Testis (tissue), 2 donors: ENCODE measurements at regions not wholly inside any gene's neighbourhood (a gene's known extent, or its start where the extent isn't known, plus 50 kb on each side); places are given as distances from the start of the nearest gene placed in this dataset.

Experiments used
- DNase-seq: peaks from one replicate; pipeline ENCODE4 v3.0.0-alpha.2; 2019
- H3K27ac ChIP-seq, 2 donors: fragments of 200-600 bp; sonication (generic); one replicate each; pipeline ENCODE4 v1.5.1; 2019
- H3K27me3 ChIP-seq: fragments of 200-600 bp; sonication (generic); one replicate; pipeline ENCODE4 v1.5.1; 2019
- H3K36me3 ChIP-seq: fragments of 200-600 bp; sonication (generic); one replicate; pipeline ENCODE4 v1.5.1; 2017; ENCODE audit warnings: low read depth; ENCODE audit errors: missing control alignments
- H3K4me1 ChIP-seq: fragments of 200-600 bp; sonication (generic); one replicate; pipeline ENCODE4 v1.5.1; 2019
- H3K4me3 ChIP-seq, 2 donors: fragments of 200-600 bp; sonication (generic); one replicate each; pipeline ENCODE4 v1.5.1; 2017 to 2019
- H3K9me3 ChIP-seq: fragments of 200-600 bp; sonication (generic); one replicate; pipeline ENCODE4 v1.5.1; 2017
- POLR2A ChIP-seq: fragments of 450-650 bp; IDR thresholded peaks from one replicate; pipeline ENCODE4 v1.6.1; 2017; ENCODE audit warnings: antibody characterized with exemption, mild to moderate bottlenecking, moderate library complexity
- WGBS, 2 donors: methylation state at CpG; one replicate each; pipeline ENCODE4 v1.1.5; 2018; 5-methylcytosine and 5-hydroxymethylcytosine counted together
- intact Hi-C: fragments of 100-400 bp; cut with DNase I; formaldehyde crosslinking; loops from one replicate; pipeline ENCODE4 v1.15.1; 2023; ENCODE audit warnings: low total_unique reads
- TF ChIP-seq, protein P1 (sequence below), 3 experiments: fragments of 450-650 bp in 2 of 3; fragments of 200-600 bp in 1 of 3; sonication (generic) in 1 of 3; IDR thresholded peaks; one replicate each; pipeline ENCODE4 v1.5.1; 2016 to 2019; ENCODE audit warnings: antibody characterized with exemption in 3 of 3, mild to moderate bottlenecking in 2 of 3, moderate library complexity in 1 of 3

GRCh38 chr9:17905366-17905765 is 326.5 kb downstream of the SH3GL2 start:
- WGBS, 2 donors: 17 to 34% methylated on average over 9 of the region's 9 CpGs
- Histone ChIP-seq H3K36me3 (no peaks in the 10 kb centered on the region), H3K27me3 (no peaks in the 10 kb centered on the region), H3K4me3 (no peak overlapping the region), H3K9me3 (no peaks in the 10 kb centered on the region), H3K4me1 (peaks cover 10% of the 10 kb centered on the region), H3K27ac (no peak overlapping the region)
- peak; percentile 23 for DNase-seq
- intact Hi-C loops: no loop called here
- TF ChIP-seq, protein P1, sequence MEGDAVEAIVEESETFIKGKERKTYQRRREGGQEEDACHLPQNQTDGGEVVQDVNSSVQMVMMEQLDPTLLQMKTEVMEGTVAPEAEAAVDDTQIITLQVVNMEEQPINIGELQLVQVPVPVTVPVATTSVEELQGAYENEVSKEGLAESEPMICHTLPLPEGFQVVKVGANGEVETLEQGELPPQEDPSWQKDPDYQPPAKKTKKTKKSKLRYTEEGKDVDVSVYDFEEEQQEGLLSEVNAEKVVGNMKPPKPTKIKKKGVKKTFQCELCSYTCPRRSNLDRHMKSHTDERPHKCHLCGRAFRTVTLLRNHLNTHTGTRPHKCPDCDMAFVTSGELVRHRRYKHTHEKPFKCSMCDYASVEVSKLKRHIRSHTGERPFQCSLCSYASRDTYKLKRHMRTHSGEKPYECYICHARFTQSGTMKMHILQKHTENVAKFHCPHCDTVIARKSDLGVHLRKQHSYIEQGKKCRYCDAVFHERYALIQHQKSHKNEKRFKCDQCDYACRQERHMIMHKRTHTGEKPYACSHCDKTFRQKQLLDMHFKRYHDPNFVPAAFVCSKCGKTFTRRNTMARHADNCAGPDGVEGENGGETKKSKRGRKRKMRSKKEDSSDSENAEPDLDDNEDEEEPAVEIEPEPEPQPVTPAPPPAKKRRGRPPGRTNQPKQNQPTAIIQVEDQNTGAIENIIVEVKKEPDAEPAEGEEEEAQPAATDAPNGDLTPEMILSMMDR (IDR thresholded peaks at IDR 0.05): no peak
- no peak for TF ChIP-seq POLR2A

GRCh38 chr9:17905781-17906175 is 326.9 kb downstream of the SH3GL2 start:
- WGBS, 2 donors: 1 to 2% methylated on average over 12 to 16 of the region's 16 CpGs
- H3K4me3 ChIP-seq: peak overlapping the region; percentile 13 to 57
- no peak for DNase-seq
- H3K36me3 ChIP-seq: no peaks in the 10 kb centered on the region
- H3K27ac ChIP-seq: no peak overlapping the region
- intact Hi-C loops: no loop called here
- TF ChIP-seq, protein P1 (IDR thresholded peaks at IDR 0.05): no peak
- TF ChIP-seq POLR2A: no peak
- H3K4me1 ChIP-seq: peaks cover 10% of the 10 kb centered on the region
- H3K27me3 ChIP-seq: no peaks in the 10 kb centered on the region
- no peaks in the 10 kb centered on the region for H3K9me3 ChIP-seq

DNA sequence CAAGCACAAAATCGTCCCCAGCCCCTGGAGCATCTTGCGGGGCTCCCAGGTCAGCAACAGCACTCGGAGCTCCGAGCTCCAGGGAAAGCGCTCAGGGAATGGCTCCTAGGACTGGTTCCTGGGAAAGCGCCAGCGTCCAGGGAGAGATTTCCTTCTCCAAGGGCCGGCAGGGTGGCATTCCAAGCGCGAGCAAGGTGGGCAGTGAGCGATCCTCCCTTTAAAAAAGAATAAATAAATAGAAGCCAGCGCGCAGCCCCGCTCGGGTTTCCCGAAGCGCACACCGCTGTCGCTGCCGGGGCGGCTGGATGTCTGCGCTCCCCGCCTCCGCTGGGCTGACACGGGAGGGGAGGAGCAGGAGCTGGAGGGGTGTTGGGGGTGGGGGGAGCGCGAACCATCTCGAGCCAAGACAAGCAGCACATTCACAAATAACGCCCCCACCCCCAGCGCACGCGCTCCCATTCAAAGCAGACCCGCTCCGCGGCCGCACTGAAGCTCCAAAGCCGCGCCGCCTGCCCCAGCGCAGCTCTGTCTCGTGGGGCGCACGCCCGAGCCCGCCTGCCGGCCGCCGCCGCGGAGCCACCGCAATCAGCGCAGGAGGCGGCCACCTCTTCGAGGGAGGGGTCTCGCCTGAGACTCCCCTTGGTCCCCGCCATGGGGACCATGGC is 327.4 kb downstream of the SH3GL2 start:
- peaks cover 10% of the 10 kb centered on the region for H3K4me1 ChIP-seq
- intact Hi-C loops: no loop called here
- TF ChIP-seq POLR2A: no peak
- TF ChIP-seq, protein P1 (IDR thresholded peaks at IDR 0.05): no peak
- 1% methylated on average over 12 to 44 of the region's 56 CpGs for WGBS, 2 donors
- H3K27me3 ChIP-seq: no peaks in the 10 kb centered on the region
- DNase-seq: peak; percentile 41
- H3K4me3 ChIP-seq: peak overlapping the region; percentile 13 to 57
- H3K9me3 ChIP-seq: no peaks in the 10 kb centered on the region
- no peaks in the 10 kb centered on the region for H3K36me3 ChIP-seq
- peak overlapping the region in 1 of 2 donors; percentile 10 for H3K27ac ChIP-seq

GRCh38 chr9:17906841-17907778 is 328.2 kb downstream of the SH3GL2 start:
- H3K9me3 ChIP-seq: no peaks in the 10 kb centered on the region
- peaks cover 10% of the 10 kb centered on the region for H3K4me1 ChIP-seq
- intact Hi-C loops: no loop called here
- no peaks in the 10 kb centered on the region for H3K36me3 ChIP-seq
- WGBS, 2 donors: 2 to 6% methylated on average over 36 to 47 of the region's 58 CpGs
- no peaks in the 10 kb centered on the region for H3K27me3 ChIP-seq
- peak overlapping the region; percentile 13 to 57 for H3K4me3 ChIP-seq
- TF ChIP-seq POLR2A: no peak
- TF ChIP-seq, protein P1 (IDR thresholded peaks at IDR 0.05): no peak
- H3K27ac ChIP-seq: peak overlapping the region in 1 of 2 donors; percentile 10
- no peak for DNase-seq
